Panc1 (cell line): ENCODE measurements at regions not wholly inside any gene's neighbourhood (a gene's known extent, or its start where the extent isn't known, plus 50 kb on each side); places are given as distances from the start of the nearest gene placed in this dataset.

Experiments
- ATAC-seq: fragments of 200-7000 bp; cut with Tn5 transposase; 2 replicates; pipeline ENCODE4 v1.9.1; 2020; ENCODE audit warnings: mild to moderate bottlenecking, moderate library complexity
- BruUV-seq: library from RNA; stranded (reverse); fragments of 400-500 nt; replicated peaks from 2 replicates; lab custom pipeline; 2021; lab: Mats Ljungman, UMichigan
- CTCF ChIA-PET: fragments of 300-600 bp; sonication (Branson Sonifier 250); formaldehyde crosslinking; loops from one replicate; lab custom pipeline; 2022; ENCODE audit warnings: antibody characterized with exemption; lab: Charles Lee
- POLR2A ChIA-PET: fragments of 300-600 bp; sonication (Branson Sonifier 250); formaldehyde crosslinking; loops from one replicate; lab custom pipeline; 2022; ENCODE audit warnings: antibody characterized with exemption; lab: Charles Lee
- DNase-seq: peaks from one replicate; pipeline ENCODE4 v3.0.0-alpha.2; 2010; ENCODE audit warnings: low read depth, low spot score
- H3K27ac ChIP-seq: 2 replicates; pipeline ENCODE4 v1.5.1; 2011; ENCODE audit warnings: mild to moderate bottlenecking, low read length, inconsistent platforms
- H3K27me3 ChIP-seq: fragments of 200-500 bp; sonication (Bioruptor generic); 2 replicates; pipeline ENCODE4 v1.6.0; 2014; ENCODE audit warnings: low read length, inconsistent platforms; ENCODE audit not compliant: control insufficient read depth, insufficient read depth
- H3K36me3 ChIP-seq: fragments of 200-500 bp; sonication (Bioruptor generic); 2 replicates; pipeline ENCODE4 v1.5.1; 2014; ENCODE audit warnings: inconsistent platforms, mild to moderate bottlenecking, low read length, moderate library complexity; ENCODE audit not compliant: control insufficient read depth, insufficient read depth
- H3K4me1 ChIP-seq: 2 replicates; pipeline ENCODE4 v1.5.1; 2011; ENCODE audit warnings: inconsistent platforms, mild to moderate bottlenecking, low read length, moderate library complexity; ENCODE audit not compliant: control insufficient read depth, insufficient read depth
- H3K4me3 ChIP-seq, 2 experiments: 2 replicates each; pipeline ENCODE4 v1.5.1; 2011 to 2012; ENCODE audit warnings: low read depth in 2 of 2, low read length in 2 of 2, mild to moderate bottlenecking in 2 of 2, inconsistent platforms in 1 of 2, moderate library complexity in 1 of 2
- H3K9me3 ChIP-seq: fragments of 200-500 bp; sonication (Bioruptor generic); 2 replicates; pipeline ENCODE4 v1.5.1; 2014; ENCODE audit warnings: low read depth, mild to moderate bottlenecking, inconsistent platforms, low read length, moderate library complexity; ENCODE audit not compliant: control insufficient read depth, insufficient read depth
- CTCF ChIP-seq: fragments of 450-650 bp; IDR thresholded peaks from 2 replicates; pipeline ENCODE4 v1.5.1; 2017; ENCODE audit warnings: mild to moderate bottlenecking
- POLR2AphosphoS5 ChIP-seq: IDR thresholded peaks from 2 replicates; pipeline ENCODE4 v1.6.1; 2012; ENCODE audit warnings: mild to moderate bottlenecking, low read depth, low read length, moderate library complexity
- REST ChIP-seq, 2 experiments: IDR thresholded peaks; 2 replicates each; pipeline ENCODE4 v1.6.1; 2011 to 2012; ENCODE audit warnings: low read depth in 2 of 2, control low read depth in 1 of 2, low read length in 1 of 2, mild to moderate bottlenecking in 1 of 2, moderate library complexity in 1 of 2; ENCODE audit not compliant: insufficient read depth in 1 of 2
- SIN3A ChIP-seq: IDR thresholded peaks from 2 replicates; pipeline ENCODE4 v1.6.1; 2012; ENCODE audit warnings: low read depth, mild to moderate bottlenecking, low read length, moderate library complexity, borderline replicate concordance; ENCODE audit not compliant: insufficient read depth
- TCF7L2 ChIP-seq: IDR thresholded peaks from 2 replicates; pipeline ENCODE4 v1.6.1; 2011; ENCODE audit warnings: mild to moderate bottlenecking, low read depth, low read length, inconsistent platforms
- in situ Hi-C: cut with HindIII; loops from 2 replicates; pipeline ENCODE4 v1.10.0; 2016; ENCODE audit warnings: low sequenced_read_pairs, low pct_unique_long_range_greater_than_20kb
- intact Hi-C: fragments of 100-400 bp; cut with micrococcal nuclease; formaldehyde crosslinking; loops from one replicate; pipeline ENCODE4 v1.10.0; 2022; ENCODE audit not compliant: unreplicated experiment

- no peak overlapping the region for H3K4me3 ChIP-seq
- BruUV-seq = no TSS peak
- intact Hi-C loops (loop anchor here (10.0 kb wide), 1 partner anchor 730 kb away; no protein-coding TSS in a partner anchor), in situ Hi-C loops (no loop called here)
- ChIA-PET CTCF (no interaction called here), POLR2A (no interaction called here)
- H3K27me3 ChIP-seq = no peaks in the 10 kb centered on the region
- no peaks in the 10 kb centered on the region for H3K36me3 ChIP-seq
- no peaks in the 10 kb centered on the region for H3K9me3 ChIP-seq
- peaks cover 37% of the 10 kb centered on the region for H3K4me1 ChIP-seq
- H3K27ac ChIP-seq = no peak overlapping the region
- DNase-seq (no peak), ATAC-seq (no peak)
- no peak for TF ChIP-seq POLR2AphosphoS5
- no peak for TF ChIP-seq SIN3A
- TF ChIP-seq TCF7L2 = no peak
- no peak for TF ChIP-seq REST (IDR thresholded peaks at IDR 0.05; ENCODE audit: insufficient read depth in 1 of 2, low read depth in 2 of 2, low read length in 1 of 2)
- TF ChIP-seq CTCF = no peak
Measured at GRCh38 chr6:168154263-168154917, 75.4 kb upstream of the FRMD1 start.

- Histone ChIP-seq H3K27me3 (no peaks in the 10 kb centered on the region), H3K27ac (no peak overlapping the region), H3K36me3 (no peaks in the 10 kb centered on the region), H3K4me1 (peaks cover 33% of the 10 kb centered on the region), H3K9me3 (no peaks in the 10 kb centered on the region), H3K4me3 (no peak overlapping the region)
- no TSS peak for BruUV-seq
- TF ChIP-seq CTCF (no peak), POLR2AphosphoS5 (no peak), REST (IDR thresholded peaks at IDR 0.05; ENCODE audit: insufficient read depth in 1 of 2, low read depth in 2 of 2, low read length in 1 of 2) (no peak), SIN3A (no peak), TCF7L2 (no peak)
- ATAC-seq (no peak), DNase-seq (no peak)
- CTCF ChIA-PET = no interaction called here
- intact Hi-C loops = loop anchor here (10.0 kb wide), 1 partner anchor 731 kb away; no protein-coding TSS in a partner anchor
- POLR2A ChIA-PET = no interaction called here
- in situ Hi-C loops = no loop called here
Measured at GRCh38 chr6:168153553-168153952, 74.5 kb upstream of the FRMD1 start.
